HG03060 (cell line): ENCODE measurements at regions not wholly inside any gene's neighbourhood (a gene's known extent, or its start where the extent isn't known, plus 50 kb on each side); places are given as distances from the start of the nearest gene placed in this dataset.

Experiments
- ATAC-seq: cut with Tn5 transposase; IDR thresholded peaks from one replicate; pipeline ENCODE4 v1.9.1; 2021; ENCODE audit warnings: low read depth, moderate number of reproducible peaks; ENCODE audit not compliant: unreplicated experiment

- no peak for ATAC-seq
Observed at GRCh38 chr13:82330499-82330898, 1551.8 kb downstream of the SLITRK1 start.

GRCh38 chr13:82323101-82323500 lies 1559.2 kb downstream of the SLITRK1 start:
- no peak for ATAC-seq

GRCh38 chr13:82305588-82305987 lies 1576.7 kb downstream of the SLITRK1 start:
- no peak for ATAC-seq

GRCh38 chr13:82298106-82298505 lies 1584.2 kb downstream of the SLITRK1 start:
- no peak for ATAC-seq

DNA sequence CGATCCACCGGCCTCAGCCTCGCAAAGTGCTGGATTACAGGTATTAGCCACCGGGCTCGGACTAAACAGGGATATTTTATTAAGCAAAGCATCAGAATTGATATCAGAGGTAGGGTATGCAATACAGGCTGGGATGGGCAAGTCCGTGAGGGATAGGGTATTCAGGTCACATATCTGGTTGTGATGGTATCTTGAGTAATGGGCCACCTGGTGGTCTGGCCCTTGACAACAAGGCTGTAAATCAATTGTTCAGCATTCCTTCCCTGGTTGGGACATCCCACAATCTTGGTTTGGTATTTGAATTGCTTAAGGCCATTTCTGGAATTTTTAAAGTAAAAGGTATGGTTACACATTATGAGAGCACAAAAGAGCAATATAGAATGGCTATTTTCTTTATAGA lies 1588.0 kb downstream of the SLITRK1 start:
- no peak for ATAC-seq

DNA sequence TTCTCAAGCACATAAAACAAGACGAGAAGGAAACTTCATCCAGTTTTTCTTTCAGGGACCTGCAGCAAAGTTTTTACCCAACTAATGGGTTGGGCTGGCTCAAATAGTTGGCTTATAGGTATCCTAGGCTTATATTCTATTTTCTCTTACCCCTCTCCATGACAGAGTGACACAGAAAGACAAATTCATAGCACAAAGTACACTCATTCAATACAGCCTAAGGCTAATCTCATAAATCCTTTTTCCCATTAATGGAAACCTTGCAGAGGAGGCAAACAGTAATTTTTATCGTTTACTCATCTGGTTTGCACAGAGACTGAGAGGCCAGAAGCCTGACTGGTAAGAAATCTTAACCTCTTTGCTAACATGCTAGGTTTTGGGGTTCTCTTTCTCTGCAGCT lies 1589.9 kb downstream of the SLITRK1 start:
- ATAC-seq, result no peak

GRCh38 chr13:82291852-82292251 lies 1590.4 kb downstream of the SLITRK1 start:
- no peak for ATAC-seq

DNA sequence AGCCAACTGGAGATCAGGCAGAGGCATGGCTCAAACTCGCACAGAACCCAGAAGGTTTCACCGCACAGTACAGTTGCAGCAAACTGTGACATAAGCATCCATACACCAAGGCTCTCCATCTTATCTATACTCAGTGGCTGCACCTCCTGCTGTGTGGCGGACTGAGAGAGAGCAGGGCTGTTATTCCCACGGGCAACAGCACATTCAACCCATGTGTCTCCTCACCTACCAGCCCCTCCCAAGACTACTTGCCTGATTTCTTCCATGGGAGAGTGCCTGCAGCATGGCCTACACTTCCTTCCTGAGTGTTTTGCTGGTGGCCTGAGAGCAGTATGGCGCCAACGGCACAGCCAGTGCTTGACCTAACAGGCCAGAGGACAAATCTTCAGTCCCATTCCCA lies 1606.6 kb downstream of the SLITRK1 start:
- ATAC-seq, result no peak

- ATAC-seq, result no peak
Observed at GRCh38 chr13:82259284-82259683, 1623.0 kb downstream of the SLITRK1 start.

DNA sequence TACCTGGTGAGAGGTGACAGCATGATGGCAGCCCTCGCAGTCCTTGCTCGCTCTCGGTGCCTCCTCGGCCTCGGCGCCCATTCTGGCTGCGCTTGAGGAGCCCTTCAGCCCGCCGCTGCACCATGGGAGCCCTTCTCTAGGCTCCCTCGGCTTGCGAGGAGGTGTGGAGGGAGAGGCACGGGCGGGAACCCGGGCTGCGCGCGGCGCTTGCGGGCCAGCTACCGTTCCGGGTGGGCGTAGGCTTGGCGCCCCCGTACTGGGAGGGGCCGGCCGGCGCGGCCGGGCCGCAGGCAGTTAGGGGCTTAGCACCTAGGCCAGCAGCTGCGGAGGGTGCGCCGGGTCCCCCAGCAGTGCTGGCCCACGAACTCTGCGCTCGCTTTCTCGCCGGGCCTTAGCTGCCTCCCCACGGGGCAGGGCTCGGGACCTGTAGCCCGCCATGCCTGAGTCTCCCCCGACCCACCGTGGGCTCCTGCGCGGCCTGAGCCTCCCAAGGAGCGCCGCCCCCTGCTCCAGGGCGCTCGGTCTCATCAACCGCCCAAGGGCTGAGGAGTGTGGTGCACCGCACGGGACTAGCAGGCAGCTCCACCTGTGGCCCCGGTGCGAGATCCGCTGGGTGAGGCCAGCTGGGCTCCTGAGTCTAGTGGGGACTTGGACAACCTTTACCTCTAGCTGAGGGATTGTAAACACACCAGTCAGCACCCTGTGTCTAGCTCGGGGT lies 1624.3 kb downstream of the SLITRK1 start:
- ATAC-seq, result no peak

- ATAC-seq, result no peak
Observed at GRCh38 chr13:82248762-82249161, 1633.5 kb downstream of the SLITRK1 start.

DNA sequence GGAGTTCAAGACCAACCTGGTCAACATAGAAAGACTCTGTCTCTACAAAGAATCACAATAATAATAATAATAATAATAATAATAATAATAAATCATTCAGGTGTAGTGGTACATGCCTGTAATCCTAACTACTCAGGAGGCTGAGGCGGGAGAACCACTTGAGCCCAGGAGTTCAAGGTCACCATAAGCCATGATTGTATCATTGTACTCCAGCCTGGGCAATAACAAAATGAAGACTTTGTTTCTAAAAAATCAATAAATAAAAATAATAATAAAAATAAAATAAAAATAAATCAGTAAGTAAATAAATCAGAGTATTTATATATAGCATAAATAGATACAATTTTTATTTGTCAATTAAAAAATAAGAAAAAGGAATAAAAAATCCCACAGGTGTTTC lies 1636.4 kb downstream of the SLITRK1 start:
- ATAC-seq, result no peak

DNA sequence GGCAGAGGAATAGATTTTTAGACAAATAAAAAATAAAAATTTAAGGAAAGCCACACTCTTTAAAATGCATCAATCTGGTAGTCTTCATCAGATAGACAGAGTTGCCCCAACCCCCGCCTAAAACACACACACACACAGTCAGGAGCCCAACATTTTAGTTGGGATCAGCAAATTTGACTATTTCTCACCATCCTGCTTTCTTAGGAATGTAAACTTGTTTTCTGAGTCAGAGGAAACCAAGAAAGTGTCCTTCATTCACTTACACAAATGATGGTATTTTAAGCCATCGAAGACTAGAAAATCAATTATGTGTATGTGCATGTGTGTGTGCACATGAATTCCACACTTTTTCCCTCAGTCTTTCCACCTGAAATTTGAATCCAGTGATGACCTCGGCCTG lies 1657.5 kb downstream of the SLITRK1 start:
- no peak for ATAC-seq

GRCh38 chr13:82221621-82222020 lies 1660.7 kb downstream of the SLITRK1 start:
- ATAC-seq, result no peak

DNA sequence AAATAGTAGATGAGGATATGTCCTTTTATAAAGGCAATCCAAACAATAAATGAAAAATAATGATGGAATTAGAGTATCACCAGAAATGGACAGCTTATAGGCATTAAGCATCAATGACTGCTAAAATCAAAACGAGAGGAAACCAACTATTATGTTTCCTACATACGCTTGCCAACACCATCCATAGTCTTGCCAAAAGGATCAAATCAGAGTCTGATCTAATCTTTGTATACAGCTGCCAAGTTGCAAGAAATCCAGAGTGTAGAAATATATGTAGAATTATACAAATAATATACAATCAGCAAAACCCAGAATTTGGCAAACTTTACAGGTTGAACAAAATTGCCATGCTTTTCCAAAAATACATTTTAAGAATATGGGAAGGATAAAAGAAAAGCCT lies 1661.6 kb downstream of the SLITRK1 start:
- ATAC-seq, result no peak

- no peak for ATAC-seq
Observed at GRCh38 chr13:82216165-82216564, 1666.1 kb downstream of the SLITRK1 start.

- ATAC-seq, result no peak
Observed at GRCh38 chr13:82214341-82214740, 1667.9 kb downstream of the SLITRK1 start.

- no peak for ATAC-seq
Observed at GRCh38 chr13:82206241-82206640, 1676.0 kb downstream of the SLITRK1 start.

- ATAC-seq, result no peak
Observed at GRCh38 chr13:82202398-82202797, 1679.9 kb downstream of the SLITRK1 start.

DNA sequence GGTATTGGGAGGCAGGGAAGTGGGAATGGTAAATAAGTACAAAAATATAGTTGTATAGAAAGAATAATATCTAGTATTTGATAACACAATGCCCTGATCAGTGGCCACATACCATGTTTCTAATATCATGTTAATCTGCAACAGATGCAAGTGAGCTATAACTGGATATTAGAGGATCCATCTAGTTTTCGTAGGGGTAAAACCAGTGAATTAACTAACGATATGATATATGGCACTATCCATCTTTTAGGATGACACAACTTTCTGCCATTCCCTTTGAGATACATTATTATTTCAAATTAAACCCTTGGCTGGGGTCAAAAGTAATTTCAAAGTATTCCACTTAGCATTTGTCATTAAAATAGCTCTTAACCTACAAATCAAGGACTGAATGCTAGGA lies 1686.2 kb downstream of the SLITRK1 start:
- no peak for ATAC-seq

GRCh38 chr13:82187227-82187626 lies 1695.0 kb downstream of the SLITRK1 start:
- ATAC-seq, result no peak

DNA sequence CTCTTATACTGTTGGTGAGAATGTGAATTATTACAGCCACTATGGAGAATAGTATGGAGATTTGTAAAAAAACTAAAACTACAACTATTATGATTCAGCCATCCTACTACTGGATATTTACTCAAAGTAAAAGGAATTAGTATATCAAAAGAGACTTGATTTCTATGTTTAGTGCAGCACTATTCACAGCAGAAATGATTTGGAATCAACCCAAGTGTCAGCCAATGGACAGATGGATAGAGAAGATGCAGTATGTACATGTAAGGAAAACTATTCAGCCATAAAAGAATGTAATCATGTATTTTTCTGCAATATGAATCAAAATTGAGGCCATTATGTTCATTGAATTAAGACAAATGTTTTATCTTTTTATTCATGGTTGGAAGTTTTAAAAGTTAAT lies 1705.5 kb downstream of the SLITRK1 start:
- ATAC-seq, result no peak
